NCI-H1417 (cell line): ENCODE measurements at regions not wholly inside any gene's neighbourhood (a gene's known extent, or its start where the extent isn't known, plus 50 kb on each side); places are given as distances from the start of the nearest gene placed in this dataset.

Source experiments
- DNase-seq, 3 experiments: peaks; one replicate each; lab custom pipeline; 2025; lab: John Stamatoyannopoulos, UW

DNA sequence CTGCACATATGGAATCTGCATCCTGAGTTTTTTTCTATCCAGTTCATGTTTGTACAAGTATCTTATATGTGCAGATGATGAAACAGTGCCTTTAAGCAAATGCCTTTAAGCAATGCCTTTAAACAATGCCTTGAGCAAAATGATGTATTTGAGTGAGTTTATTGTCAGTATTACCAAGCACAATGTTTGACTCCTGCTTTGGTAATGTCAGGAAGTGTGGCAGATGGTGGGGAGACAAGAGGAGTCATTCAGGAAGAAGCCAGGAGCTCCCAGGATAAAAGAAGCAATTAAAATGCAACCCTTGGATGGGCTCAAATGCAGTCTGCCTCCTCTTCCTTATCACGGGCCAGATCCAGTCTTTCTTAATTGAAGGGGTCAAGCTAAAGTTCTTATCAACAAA, 108.7 kb upstream of the KCNJ15 start:
- DNase-seq: peak in 1 of 3 experiments; percentile 31

- DNase-seq: no peak
Observed at GRCh38 chr21:38151021-38151645, 105.7 kb upstream of the KCNJ15 start.

- DNase-seq: no peak
Observed at GRCh38 chr21:38156200-38156599, 100.6 kb upstream of the KCNJ15 start.

GRCh38 chr21:38159355-38159754, 97.4 kb upstream of the KCNJ15 start:
- peak; percentile 22 to 69 (median 54) for DNase-seq

DNA sequence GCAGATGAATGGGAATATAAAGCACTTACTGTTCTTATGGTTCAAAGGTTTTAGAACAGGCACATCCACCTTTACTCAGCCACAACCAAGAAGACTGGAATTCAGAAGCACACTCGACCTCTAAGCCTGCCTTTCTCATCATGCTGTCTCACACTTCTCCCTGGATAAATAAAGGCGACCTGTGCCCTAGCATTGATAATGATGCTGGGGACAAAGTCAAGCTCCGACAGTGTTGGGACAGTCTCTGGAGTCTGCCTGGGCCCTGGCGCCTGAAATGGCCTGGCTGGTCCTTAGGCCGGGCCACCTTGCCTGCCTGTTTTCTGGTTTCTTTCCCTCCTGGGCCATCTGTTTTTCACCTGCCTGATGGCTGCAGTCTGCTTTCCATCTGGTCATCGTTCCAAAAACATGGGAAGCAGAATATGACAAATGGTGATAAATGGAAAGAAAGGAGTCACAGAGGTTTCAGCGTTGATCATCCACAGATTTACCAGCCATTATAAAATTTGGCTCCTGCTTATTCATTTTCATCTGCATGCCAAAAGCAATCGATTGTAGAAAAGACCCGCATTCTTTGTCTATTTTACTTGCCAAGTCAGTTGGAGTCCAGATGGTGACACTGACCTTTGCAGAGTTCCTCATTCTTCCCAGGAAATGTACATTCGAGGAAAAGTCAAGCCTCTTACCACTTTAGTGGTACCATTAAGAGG, 91.2 kb upstream of the KCNJ15 start:
- DNase-seq: no peak

DNA sequence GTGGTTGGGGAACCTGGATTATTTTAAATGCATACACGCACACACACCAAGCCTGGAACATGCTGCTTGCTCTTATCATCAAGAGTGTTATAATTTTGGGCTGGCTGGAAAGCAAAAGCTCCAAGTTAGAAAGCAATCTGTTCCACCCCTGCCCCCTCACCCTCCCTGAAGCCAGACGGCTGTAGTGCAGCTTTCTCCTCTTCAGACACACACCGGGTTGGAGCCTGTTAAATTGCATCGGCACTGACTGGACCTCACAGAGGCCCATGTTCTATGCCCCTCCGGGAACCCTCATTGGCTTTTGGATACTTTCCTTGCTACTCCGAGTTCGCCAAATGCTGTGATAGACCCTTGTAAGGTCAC, 90.6 kb upstream of the KCNJ15 start:
- DNase-seq: no peak

DNA sequence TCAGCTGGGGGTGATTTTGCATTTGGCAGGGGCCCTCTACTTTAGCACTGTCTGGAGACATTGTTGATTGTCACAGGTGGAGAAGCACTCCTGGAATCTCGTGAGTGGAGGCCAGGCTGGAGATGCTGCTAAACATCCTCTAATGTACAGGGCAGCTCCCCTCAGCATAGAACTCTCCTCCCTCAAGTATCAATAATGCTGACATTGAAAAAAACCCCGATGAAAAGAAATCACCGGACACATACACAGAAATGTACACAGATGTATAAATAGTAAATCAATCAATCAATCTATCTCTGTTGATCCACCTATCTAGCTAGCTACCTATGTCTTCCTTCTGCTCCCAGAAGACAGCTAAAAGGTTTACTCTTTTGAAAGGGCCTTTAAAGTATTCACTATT, 89.4 kb upstream of the KCNJ15 start:
- no peak for DNase-seq

- peak in 2 of 3 experiments; percentile 13 to 61 for DNase-seq
Observed at GRCh38 chr21:38170283-38170682, 86.5 kb upstream of the KCNJ15 start.

GRCh38 chr21:38170704-38171682, 85.8 kb upstream of the KCNJ15 start:
- DNase-seq: peak in 1 of 3 experiments; percentile 27

DNA sequence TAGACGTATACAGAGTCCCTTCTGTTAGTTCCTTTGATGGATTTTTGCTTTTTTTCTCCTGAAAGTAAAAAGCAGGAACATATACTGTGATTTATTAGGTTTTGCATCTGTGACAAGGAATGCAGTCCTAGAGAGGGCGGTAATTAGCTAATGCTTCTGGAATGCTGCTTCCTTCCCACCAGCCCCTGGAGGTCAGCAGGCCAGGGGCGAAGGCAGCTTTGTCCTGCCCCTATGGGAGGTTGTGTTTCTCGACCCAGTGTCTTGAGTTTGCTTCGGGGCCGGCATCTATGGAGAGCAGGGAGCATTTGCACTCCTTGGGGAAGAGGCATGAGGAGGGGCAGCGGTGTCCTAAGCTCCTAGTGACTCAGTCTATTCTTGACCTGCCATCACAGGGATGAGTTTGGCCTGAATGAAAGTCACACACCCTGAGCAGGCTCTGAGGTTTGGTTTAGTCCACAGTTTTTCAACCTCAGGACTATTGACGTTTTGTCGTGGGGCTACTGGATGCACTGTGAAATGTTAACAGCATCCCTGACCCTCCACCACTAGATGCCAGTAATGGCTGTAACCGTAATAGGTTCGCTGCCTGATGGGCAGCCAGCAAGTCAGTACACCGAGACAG, 85.0 kb upstream of the KCNJ15 start:
- DNase-seq: no peak

DNA sequence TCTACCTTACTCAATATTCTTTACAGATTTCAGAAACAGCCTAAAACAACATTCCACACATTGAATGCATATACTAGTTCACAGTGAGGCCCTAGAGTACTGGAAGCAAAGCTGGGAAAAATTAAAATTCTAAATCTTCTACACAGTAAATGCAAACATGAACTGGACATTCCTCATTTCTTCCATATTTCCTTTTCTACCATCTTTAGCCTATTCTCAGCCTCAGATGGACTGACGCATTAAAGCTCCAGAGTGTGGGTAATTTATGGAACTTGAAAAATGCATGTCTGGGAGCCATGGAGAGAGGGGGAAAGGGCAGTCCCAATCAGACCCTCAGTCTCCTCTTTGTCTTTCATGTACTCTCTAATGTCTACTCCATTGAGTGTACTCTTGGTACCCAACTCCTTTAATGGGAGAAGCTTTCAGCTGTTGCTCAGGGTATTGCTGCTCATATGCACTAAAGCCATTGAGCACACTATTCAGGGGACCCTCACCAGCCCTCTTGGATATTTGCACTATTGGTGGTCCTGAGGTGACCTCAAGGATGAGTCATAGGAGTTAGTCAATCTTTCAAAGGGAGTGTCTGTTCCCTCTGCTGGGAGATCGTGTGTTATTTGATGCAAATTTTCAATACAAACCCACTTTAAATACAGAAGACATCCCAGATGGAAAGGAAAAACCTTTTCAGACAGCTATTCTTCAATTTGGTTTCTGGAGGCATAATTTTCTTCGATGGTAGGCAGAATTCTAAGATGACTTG, 83.3 kb upstream of the KCNJ15 start:
- no peak for DNase-seq

DNA sequence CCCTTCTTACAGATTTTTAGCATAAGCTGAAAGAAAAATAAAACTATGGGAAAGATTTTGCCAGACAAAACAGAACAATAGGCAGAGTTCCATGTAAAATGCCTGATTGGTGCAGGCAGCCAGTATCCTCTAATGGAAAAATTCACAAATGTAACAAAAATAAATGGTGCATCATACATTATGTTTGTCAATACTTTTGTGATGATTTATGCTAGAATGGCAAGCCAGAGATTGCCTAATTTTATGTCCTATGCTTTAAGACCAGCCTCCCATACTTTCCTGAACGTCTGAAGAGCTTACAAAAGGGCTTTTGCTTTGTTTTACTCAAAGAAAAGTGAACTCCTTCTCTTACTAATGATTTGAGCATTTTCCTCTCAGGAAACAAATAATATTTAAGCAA, 81.5 kb upstream of the KCNJ15 start:
- DNase-seq: no peak

DNA sequence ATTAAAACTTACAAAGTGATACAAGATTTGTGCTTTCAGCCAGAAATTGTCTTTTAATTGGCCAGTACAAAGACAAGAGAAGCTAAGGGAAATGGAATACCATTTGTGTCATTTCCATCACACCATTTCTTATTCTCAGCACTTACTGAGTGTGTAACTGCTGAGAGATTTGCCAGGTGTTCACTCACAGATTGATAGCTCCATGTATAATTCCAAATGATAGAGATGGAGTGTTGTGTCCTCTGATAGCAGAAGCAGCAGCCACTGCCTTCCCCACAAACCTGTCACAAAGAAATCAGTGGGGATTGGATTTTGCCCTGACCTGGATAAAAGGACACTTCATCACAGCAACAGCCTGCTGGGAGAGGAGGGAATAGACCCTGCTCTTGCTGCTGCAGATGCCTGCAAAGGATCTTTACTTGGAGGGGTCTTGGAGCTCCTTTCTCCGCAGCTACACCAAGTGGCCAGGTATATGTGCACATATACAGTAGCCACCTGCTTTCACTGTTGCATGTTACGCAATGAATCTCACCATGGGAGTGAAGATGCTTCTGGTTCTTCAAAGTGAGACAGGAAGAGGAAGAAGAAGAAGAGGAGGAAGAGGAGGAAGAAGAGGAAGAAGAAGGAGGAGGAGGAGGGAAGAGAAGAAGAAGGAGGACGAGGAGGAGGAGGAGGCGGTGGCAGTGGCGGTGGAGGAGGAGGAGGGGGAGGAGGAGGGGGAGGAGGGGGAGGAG, 78.7 kb upstream of the KCNJ15 start:
- no peak for DNase-seq

DNA sequence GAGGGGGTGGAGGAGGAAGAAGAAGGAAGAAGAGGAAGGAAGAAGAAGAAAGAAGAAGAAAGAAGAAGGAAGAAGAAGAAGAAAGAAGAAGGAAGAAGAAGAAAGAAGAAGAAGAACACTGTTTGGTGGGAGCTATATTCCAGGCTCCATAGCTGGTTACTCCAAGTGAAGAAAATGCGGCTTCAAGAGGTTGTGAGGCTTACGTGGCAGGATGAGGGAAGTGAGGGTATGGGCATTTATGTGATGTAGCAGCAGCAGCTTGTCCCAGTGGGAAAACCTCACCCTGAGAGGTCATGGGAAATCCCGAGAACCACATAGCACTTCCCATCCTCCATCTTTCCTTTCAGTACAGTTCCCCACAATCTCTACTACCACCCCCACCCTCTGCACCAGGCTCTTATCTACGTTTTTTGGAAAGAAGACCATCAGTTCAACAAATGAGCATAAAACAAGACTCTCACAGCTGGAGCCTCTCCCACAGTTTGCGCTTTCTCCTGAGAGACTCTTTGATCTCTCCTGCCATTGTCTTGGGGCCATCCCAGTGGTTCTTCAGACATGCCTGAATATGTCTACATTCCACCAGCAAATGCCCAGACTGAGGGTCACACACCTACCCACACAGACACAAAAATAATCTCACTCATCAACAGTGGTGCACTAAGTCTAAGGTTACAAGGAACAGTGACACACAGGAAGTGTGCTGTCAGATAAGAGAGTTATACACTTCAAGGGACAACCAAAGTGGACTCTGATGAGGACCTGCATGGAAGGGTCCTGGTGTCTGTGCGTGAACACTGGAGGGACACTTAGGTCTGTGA, 77.9 kb upstream of the KCNJ15 start:
- no peak for DNase-seq

DNA sequence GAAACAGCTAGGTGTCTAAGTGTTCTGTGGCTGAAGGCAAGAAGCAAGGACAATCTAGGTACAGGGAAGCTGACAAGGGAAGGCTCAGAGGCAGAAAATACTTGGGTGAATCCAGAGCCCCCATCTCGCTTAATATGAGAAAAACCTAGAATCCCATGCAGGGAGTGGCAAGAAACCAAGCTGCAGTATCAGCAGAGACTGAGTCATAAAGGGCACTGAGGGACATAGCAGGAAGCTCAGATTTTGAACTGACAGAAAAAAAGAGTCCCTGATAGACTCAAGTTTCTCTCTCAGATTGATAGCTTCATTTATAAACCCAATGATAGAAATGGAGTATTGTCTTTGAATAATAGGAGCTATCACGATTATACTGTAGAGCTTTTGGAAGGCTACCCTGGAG, 77.3 kb upstream of the KCNJ15 start:
- DNase-seq: no peak

DNA sequence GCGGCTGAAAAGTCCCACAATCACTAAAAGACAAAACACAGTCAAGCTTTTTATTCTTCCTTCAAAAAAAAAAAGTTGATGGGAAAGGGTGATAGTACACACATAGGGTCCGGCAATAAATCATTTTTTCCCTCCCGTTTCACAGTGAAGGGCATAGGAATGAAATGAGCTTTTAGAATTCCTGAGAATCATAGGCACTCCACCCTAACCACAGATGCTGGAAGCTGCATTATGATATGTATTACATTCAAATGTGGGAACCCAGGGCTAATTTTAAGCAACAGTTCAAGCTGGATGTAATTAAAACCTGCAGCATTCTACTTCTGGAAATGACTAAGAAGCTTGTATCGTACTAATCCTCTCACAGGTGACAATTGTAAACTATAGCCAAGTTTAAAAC, 75.7 kb upstream of the KCNJ15 start:
- no peak for DNase-seq

- DNase-seq: no peak
Observed at GRCh38 chr21:38182370-38182985, 74.3 kb upstream of the KCNJ15 start.

GRCh38 chr21:38183961-38184360, 72.8 kb upstream of the KCNJ15 start:
- no peak for DNase-seq

DNA sequence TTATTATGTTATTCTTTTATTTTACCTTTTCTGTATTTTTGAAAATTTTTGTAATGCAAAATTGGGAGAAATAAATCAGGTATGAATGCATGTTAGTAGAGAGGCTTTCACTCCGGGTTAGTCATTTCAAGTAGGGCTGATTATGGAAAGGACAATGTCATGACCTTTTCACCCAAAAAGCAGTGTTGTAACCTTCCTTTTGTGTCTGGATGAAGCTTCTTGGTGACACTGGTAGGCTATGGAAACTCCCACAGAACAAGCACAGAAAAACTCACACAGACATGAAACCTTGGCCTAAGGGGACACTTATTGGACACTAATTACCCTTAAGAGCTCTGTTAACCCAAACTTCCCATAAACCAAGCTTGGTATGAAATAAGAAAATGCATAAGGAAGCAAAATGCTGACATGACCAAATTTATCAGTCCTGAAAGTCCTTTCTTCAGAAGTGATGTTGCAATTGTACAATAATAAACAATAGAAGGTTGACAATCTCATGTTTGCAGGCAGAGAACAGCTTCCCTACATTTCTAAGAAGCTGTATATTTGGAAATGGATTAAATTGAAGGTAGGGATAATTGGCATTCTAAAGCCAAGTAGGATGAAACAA, 70.0 kb upstream of the KCNJ15 start:
- DNase-seq: peak in 1 of 3 experiments; percentile 9
